Neutrophil (primary cell): ENCODE measurements at regions not wholly inside any gene's neighbourhood (a gene's known extent, or its start where the extent isn't known, plus 50 kb on each side); places are given as distances from the start of the nearest gene placed in this dataset.

ENCODE experiments used
- H3K27ac ChIP-seq: fragments of 200-600 bp; sonication (generic); 2 replicates; pipeline ENCODE4 v1.5.1; 2016; ENCODE audit warnings: mild to moderate bottlenecking, moderate library complexity
- H3K27me3 ChIP-seq: fragments of 200-600 bp; sonication (generic); 2 replicates; pipeline ENCODE4 v1.6.0; 2016; ENCODE audit warnings: mild to moderate bottlenecking
- H3K36me3 ChIP-seq: fragments of 200-600 bp; sonication (generic); 2 replicates; pipeline ENCODE4 v1.5.1; 2017
- H3K4me1 ChIP-seq, 2 experiments: fragments of 200-600 bp in 1 of 2; sonication (generic) in 1 of 2; 1 replicate in 1 of 2; 2 replicates in 1 of 2; pipeline versions ENCODE4 v1.5.1 to v1.6.1; 2013 to 2016; ENCODE audit warnings: low read depth in 1 of 2, low read length in 1 of 2, mild to moderate bottlenecking in 1 of 2, moderate library complexity in 1 of 2; ENCODE audit not compliant: control insufficient read depth in 1 of 2, insufficient read depth in 1 of 2
- H3K4me3 ChIP-seq, 2 experiments: fragments of 200-600 bp in 1 of 2; sonication (generic) in 1 of 2; 1 replicate in 1 of 2; 2 replicates in 1 of 2; pipeline ENCODE4 v1.5.1; 2013 to 2016; ENCODE audit warnings: low read depth in 1 of 2, low read length in 1 of 2, mild to moderate bottlenecking in 1 of 2, moderate library complexity in 1 of 2
- H3K9me3 ChIP-seq: fragments of 200-600 bp; sonication (generic); 2 replicates; pipeline ENCODE4 v1.5.1; 2016
- TF ChIP-seq, protein P1 (sequence below): fragments of 200-600 bp; sonication (generic); IDR thresholded peaks from 2 replicates; pipeline ENCODE4 v1.5.1; 2016; ENCODE audit warnings: antibody characterized with exemption

DNA sequence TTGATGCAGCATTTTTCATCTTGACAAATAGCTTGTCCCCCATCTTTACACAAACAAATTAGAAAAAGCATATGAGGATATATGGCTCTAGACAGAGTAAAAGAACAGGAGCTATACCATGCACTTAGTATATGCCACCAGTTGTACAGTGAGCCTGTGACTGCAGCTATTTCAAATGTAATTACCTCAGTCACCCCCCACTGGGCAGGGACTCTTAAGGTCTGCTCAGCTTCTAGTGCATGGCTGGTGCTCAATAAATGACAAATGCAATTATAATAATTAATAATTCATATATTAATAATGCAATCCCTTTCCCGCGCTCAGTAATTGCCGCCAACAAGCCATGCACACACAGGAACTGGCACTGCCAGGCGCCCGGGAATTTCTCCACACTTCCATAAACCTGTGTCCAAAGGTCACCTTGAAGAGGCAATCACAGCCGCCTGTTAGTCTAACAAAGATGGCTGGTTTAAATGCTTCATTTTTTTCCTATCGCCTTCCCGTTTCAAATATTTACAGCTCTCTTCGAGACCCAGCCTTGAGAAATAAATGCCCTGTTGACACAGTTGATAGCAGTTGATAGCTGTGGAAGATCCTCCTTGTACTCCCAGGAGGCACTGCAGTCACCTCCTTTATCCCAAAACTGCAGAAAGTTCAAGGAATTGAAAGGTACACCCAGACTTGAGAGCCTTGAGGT lies 156.6 kb downstream of the INO80D start:
- peaks cover 33 to 34% of the 10 kb centered on the region in 2 experiments for H3K4me1 ChIP-seq
- no peak overlapping the region for H3K4me3 ChIP-seq
- no peaks in the 10 kb centered on the region for H3K9me3 ChIP-seq
- no peaks in the 10 kb centered on the region for H3K36me3 ChIP-seq
- TF ChIP-seq, protein P1, sequence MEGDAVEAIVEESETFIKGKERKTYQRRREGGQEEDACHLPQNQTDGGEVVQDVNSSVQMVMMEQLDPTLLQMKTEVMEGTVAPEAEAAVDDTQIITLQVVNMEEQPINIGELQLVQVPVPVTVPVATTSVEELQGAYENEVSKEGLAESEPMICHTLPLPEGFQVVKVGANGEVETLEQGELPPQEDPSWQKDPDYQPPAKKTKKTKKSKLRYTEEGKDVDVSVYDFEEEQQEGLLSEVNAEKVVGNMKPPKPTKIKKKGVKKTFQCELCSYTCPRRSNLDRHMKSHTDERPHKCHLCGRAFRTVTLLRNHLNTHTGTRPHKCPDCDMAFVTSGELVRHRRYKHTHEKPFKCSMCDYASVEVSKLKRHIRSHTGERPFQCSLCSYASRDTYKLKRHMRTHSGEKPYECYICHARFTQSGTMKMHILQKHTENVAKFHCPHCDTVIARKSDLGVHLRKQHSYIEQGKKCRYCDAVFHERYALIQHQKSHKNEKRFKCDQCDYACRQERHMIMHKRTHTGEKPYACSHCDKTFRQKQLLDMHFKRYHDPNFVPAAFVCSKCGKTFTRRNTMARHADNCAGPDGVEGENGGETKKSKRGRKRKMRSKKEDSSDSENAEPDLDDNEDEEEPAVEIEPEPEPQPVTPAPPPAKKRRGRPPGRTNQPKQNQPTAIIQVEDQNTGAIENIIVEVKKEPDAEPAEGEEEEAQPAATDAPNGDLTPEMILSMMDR, result no peak
- peaks cover 5% of the 10 kb centered on the region for H3K27me3 ChIP-seq
- H3K27ac ChIP-seq, result no peak overlapping the region

DNA sequence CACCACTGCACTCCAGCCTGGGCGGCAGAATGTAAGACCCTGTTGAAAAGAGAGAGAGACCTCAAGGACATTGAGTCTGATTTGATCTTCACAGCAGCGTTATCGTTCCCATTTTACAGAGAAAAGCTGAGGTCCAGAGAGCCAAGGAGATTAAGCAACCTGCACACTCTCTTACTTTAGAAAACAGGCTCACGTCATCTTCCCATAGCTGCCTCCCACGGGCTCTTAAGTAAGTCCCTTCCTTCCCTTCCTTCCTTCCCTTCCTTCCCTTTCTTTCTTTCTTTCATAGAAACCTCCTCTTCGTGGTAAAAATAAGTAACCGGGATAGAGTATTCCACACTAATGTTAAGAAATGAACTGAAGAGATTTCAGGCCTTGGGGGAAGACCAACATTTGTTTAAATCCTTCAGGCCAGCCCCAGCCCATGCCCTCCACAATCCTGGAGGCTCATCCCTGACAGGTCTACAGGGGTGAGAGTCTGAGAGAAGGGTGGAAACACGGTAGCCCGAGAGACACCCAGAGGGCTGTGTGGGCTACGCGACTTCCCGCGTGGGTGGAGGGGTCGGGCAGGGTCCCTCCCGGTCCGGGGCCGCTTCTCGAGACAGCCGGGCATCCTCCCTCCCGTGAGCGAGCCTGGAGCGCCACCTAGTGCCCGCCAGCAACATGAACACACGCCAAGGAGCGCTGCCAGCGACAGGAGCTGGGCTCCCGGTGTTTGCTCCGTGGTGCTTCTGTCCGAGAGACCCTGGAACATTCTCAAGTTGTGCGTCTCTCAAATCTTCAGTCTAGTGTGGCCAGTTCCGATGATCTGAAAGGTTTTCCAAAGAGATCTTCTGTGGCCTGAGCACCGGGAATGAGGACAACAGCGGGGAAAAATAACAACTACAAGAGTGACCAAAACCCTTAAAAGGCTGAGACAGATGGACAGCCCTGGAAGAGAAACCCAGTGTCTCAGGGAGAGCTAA lies 160.3 kb downstream of the INO80D start:
- Histone ChIP-seq H3K4me3 (peak overlapping the region; percentile 57 to 60), H3K27me3 (peaks cover 5% of the 10 kb centered on the region), H3K9me3 (no peaks in the 10 kb centered on the region), H3K27ac (peak overlapping the region; percentile 62), H3K36me3 (no peaks in the 10 kb centered on the region), H3K4me1 (peaks cover 28 to 31% of the 10 kb centered on the region in 2 experiments)
- TF ChIP-seq, protein P1, result peak; percentile 89

DNA sequence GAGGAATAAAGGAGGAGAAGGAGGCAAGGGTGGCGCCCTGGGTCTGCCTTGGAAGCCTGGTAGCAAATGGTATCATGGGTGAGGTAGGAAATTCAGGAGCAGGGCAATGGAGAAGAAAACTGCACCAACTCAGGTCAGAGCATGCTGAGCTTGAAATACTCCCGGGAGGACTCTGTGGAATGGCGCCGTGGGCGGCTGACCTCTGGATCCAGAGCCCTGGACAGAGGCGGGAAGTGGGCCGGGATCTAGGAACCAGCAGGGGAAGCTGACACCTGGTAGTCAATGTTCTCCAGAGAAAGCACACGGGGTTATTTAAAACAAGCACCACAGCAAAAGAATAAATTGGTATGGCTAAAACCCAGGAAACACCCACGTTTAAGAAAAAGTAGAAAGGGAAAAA lies 161.3 kb downstream of the INO80D start:
- Histone ChIP-seq H3K4me3 (no peak overlapping the region), H3K9me3 (no peaks in the 10 kb centered on the region), H3K4me1 (peaks cover 21 to 25% of the 10 kb centered on the region in 2 experiments), H3K27me3 (peaks cover 5% of the 10 kb centered on the region), H3K36me3 (no peaks in the 10 kb centered on the region), H3K27ac (no peak overlapping the region)
- TF ChIP-seq, protein P1, result no peak

DNA sequence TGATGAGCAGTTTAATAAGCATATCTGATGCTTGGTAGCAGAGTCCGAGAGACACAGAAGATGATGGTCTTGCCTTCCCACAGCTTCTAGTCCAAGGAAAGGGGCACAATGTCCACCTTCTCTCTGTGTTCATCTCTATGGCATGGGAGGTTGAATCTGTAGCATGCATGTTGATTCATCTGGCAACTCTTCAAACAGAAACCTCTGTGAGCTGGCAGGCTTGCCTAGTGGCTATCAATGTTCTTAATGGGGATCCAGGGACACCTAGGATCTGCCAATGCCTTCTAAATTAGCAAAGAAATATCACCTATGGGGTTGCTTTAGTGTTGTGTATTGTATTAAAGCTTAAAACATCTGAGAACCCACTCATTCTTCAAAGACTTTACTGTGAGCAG lies 170.8 kb downstream of the INO80D start:
- Histone ChIP-seq H3K9me3 (no peaks in the 10 kb centered on the region), H3K4me3 (no peak overlapping the region), H3K27ac (no peak overlapping the region), H3K4me1 (no peaks in the 10 kb centered on the region), H3K36me3 (no peaks in the 10 kb centered on the region), H3K27me3 (peaks cover 44% of the 10 kb centered on the region)
- TF ChIP-seq, protein P1, result no peak

DNA sequence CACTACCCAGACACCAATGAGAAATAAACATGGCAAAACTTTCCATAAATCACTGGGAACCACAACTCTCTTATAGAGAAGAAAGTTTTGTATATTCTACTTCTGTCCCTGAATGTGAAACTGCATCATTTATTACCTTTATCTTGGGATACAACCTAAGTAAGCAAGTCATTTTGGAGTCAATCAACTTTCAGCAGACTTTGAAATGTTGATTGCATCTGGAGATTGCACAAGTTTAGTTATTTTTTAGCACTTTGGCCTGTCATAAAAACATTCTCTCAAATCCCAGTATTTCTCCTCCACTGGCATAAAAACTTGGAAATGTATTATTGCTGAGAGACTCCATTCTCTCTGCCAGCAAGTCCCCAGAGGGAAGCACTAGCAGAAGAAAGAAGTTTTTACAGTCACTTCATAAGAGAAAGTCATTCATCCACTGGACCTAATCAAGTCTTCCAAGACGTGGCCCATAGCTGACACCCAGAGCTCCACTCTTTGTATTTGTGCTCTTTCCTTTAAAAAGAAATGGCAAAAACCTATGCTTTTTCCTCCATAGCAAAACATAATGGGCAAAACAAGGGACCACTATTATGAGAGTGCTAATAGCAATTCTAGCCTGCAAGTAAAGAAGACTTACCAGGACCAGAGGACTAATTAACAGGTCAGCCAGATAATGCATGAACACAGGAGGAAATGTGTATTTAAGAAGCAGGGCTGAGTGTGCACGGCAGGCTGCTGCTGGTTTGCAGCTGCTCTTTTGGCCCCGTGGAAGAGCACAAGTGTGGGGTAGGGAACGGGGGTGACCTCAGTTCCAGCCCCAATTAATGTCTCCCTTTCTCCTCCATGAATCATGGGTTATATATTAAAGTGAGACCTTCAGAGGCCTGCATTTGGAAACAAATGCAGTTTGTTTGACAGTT lies 171.5 kb downstream of the INO80D start:
- no peak overlapping the region for H3K27ac ChIP-seq
- no peaks in the 10 kb centered on the region for H3K4me1 ChIP-seq
- H3K4me3 ChIP-seq, result no peak overlapping the region
- no peaks in the 10 kb centered on the region for H3K36me3 ChIP-seq
- H3K27me3 ChIP-seq, result peaks cover 51% of the 10 kb centered on the region
- TF ChIP-seq, protein P1, result no peak
- no peaks in the 10 kb centered on the region for H3K9me3 ChIP-seq
